SU-DHL-6 (cell line): ENCODE measurements at regions not wholly inside any gene's neighbourhood (a gene's known extent, or its start where the extent isn't known, plus 50 kb on each side); places are given as distances from the start of the nearest gene placed in this dataset.
"Not testable (repeated sequence)": the region's sequence is repeated elsewhere in the genome, so short reads cannot be mapped to it uniquely, and the experiment has no call there.

Experiments used
- H2AFZ ChIP-seq: fragments of 200-600 bp; sonication (generic); 2 replicates; pipeline ENCODE4 v1.6.1; 2014; ENCODE audit warnings: low read depth, mild to moderate bottlenecking, moderate library complexity, mixed read lengths, antibody characterized with exemption, low read length; ENCODE audit not compliant: severe bottlenecking
- H3F3A ChIP-seq: fragments of 200-600 bp; shearing (Covaris generic); 2 replicates; pipeline ENCODE4 v1.6.0; 2016; ENCODE audit warnings: antibody characterized with exemption, mild to moderate bottlenecking; ENCODE audit not compliant: insufficient read depth
- H3K27ac ChIP-seq: fragments of 200-600 bp; sonication (generic); 2 replicates; pipeline ENCODE4 v1.5.1; 2016; ENCODE audit warnings: low read depth, mild to moderate bottlenecking, low read length, moderate library complexity, mixed read lengths
- H3K27me3 ChIP-seq: fragments of 200-600 bp; sonication (generic), shearing (Covaris generic); 2 replicates; pipeline ENCODE4 v1.6.0; 2014; ENCODE audit warnings: mild to moderate bottlenecking, low read length
- H3K36me3 ChIP-seq: fragments of 200-600 bp; sonication (generic); 2 replicates; pipeline ENCODE4 v1.6.1; 2014; ENCODE audit warnings: mild to moderate bottlenecking, low read length, mixed read lengths
- H3K4me2 ChIP-seq: fragments of 300-600, 200-600 bp; shearing (Covaris generic), sonication (generic); 2 replicates; pipeline ENCODE4 v1.6.0; 2014; ENCODE audit warnings: low read length, low read depth, mild to moderate bottlenecking; ENCODE audit not compliant: poor library complexity, severe bottlenecking
- H3K4me3 ChIP-seq: fragments of 200-600 bp; sonication (generic); 2 replicates; pipeline ENCODE4 v1.5.1; 2014; ENCODE audit warnings: antibody characterized with exemption, low read length, mild to moderate bottlenecking, mixed read lengths; ENCODE audit not compliant: insufficient read depth, poor library complexity, severe bottlenecking
- H3K79me2 ChIP-seq: fragments of 200-600 bp; sonication (generic); 2 replicates; pipeline ENCODE4 v1.6.1; 2014; ENCODE audit warnings: mild to moderate bottlenecking, low read length, moderate library complexity; ENCODE audit not compliant: insufficient read depth
- H3K9ac ChIP-seq: fragments of 200-600 bp; sonication (generic); 2 replicates; pipeline ENCODE4 v1.7.0; 2014; ENCODE audit warnings: mild to moderate bottlenecking, low read length
- H3K9me2 ChIP-seq: fragments of 200-600 bp; sonication (generic); replicated peaks from 2 replicates; pipeline ENCODE4 v1.6.1; 2014; ENCODE audit warnings: low read length; ENCODE audit not compliant: insufficient read depth
- H3K9me3 ChIP-seq: fragments of 200-600 bp; sonication (generic); 2 replicates; pipeline ENCODE4 v1.6.1; 2014; ENCODE audit warnings: low read length, mixed read lengths; ENCODE audit not compliant: insufficient read depth
- H4K20me1 ChIP-seq: fragments of 200-600 bp; sonication (generic); 2 replicates; pipeline ENCODE4 v1.6.1; 2014; ENCODE audit warnings: low read depth, mild to moderate bottlenecking, antibody characterized with exemption, low read length, moderate library complexity, mixed read lengths
- EZH2phosphoT487 ChIP-seq: fragments of 200-600 bp; sonication (generic), shearing (Covaris generic); conservative IDR thresholded peaks from 2 replicates; pipeline ENCODE4 v1.6.1; 2018; ENCODE audit warnings: mild to moderate bottlenecking, antibody characterized with exemption, low read length, moderate library complexity, mixed read lengths
- TF ChIP-seq, protein P1 (sequence below): fragments of 200-600 bp; sonication (generic); IDR thresholded peaks from one replicate; pipeline ENCODE4 v1.5.1; 2017; ENCODE audit warnings: antibody characterized with exemption, mild to moderate bottlenecking, low read length, moderate library complexity; ENCODE audit not compliant: insufficient read depth, poor library complexity, severe bottlenecking

DNA sequence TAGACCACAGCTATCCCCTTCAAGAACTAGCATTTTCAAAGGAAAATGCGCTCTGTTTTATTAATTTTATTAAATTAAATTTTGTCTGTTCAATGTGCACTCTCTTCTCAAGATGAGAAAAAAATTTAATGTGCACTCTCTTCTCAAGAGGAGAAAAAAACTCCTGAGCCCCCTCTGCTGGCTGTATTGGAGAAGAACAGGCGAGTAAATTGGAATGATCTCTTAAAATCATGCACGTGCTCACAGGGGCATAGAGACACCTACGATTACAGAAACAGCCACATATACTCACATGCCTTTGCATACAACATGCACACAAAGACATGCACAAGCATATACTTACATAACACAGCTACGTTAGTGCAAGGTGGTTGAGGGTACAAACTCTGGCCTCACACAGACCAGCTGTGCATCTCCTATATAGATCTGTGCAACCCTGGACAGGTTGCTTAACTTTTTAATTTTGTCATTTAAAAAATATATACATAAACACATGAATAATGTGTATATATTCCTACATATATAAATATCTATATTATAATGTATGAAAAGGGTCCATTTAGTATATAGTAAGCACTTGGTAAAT is 176.2 kb upstream of the CXorf66 start:
- H4K20me1 ChIP-seq: no peaks in the 10 kb centered on the region
- H3K9me3 ChIP-seq: no peaks in the 10 kb centered on the region
- no peak overlapping the region for H3K4me3 ChIP-seq
- no peaks in the 10 kb centered on the region for H3K27me3 ChIP-seq
- no peaks in the 10 kb centered on the region for H3K36me3 ChIP-seq
- H2AFZ ChIP-seq: no peak overlapping the region
- no peak overlapping the region for H3K9ac ChIP-seq
- no peaks in the 10 kb centered on the region for H3K9me2 ChIP-seq
- TF ChIP-seq EZH2phosphoT487: no peak
- TF ChIP-seq, protein P1, sequence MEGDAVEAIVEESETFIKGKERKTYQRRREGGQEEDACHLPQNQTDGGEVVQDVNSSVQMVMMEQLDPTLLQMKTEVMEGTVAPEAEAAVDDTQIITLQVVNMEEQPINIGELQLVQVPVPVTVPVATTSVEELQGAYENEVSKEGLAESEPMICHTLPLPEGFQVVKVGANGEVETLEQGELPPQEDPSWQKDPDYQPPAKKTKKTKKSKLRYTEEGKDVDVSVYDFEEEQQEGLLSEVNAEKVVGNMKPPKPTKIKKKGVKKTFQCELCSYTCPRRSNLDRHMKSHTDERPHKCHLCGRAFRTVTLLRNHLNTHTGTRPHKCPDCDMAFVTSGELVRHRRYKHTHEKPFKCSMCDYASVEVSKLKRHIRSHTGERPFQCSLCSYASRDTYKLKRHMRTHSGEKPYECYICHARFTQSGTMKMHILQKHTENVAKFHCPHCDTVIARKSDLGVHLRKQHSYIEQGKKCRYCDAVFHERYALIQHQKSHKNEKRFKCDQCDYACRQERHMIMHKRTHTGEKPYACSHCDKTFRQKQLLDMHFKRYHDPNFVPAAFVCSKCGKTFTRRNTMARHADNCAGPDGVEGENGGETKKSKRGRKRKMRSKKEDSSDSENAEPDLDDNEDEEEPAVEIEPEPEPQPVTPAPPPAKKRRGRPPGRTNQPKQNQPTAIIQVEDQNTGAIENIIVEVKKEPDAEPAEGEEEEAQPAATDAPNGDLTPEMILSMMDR: peak; percentile 38
- H3K27ac ChIP-seq: no peak overlapping the region
- H3K79me2 ChIP-seq: no peaks in the 10 kb centered on the region
- no peaks in the 10 kb centered on the region for H3F3A ChIP-seq
- H3K4me2 ChIP-seq: no peak overlapping the region

DNA sequence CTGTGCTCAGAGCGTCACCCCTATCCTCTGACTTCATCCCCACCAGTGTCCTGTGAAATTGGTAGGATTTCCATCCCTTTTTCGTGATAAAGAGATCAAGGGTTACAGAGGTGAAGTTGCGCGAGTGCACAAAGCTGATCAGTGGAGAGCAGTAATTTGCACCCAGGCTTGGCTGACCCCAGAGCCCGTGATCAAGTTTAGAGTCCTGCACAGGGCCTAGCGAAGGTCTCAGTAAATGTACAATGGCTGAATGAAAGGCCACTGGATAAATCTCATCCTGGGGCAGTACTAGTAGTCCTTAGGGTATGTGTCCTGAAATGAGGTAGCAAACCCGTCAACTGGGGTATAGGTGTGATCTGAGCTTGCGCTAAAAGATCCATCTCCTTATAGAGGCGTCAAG is 173.2 kb upstream of the CXorf66 start:
- H3K4me2 ChIP-seq, H2AFZ ChIP-seq, H3K27ac ChIP-seq, H3K27me3 ChIP-seq, H3K9me2 ChIP-seq, H3F3A ChIP-seq, H3K9me3 ChIP-seq, H3K4me3 ChIP-seq, H3K79me2 ChIP-seq, H3K36me3 ChIP-seq, H3K9ac ChIP-seq, H4K20me1 ChIP-seq: not testable (repeated sequence)

DNA sequence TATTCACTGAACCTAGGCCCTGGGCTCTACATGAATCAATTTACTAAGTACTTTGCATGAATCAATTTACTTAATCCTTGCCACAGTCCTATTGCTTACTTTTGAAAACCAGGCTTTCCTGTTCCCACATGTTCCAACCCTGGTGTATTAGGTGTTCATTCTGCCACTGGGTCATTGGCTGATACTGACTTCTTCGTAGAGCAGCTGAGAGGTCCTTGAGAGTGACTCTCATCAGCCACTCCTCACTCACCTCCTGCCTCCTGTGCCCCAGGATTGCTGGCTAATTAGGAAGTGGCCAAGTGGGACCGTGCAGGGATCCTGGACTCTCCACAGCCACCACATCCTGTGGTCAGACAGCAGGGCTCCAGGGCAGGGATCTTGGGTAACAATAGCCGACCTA is 172.7 kb upstream of the CXorf66 start:
- H3K4me2 ChIP-seq, H3K9ac ChIP-seq, H3K9me2 ChIP-seq, H3K79me2 ChIP-seq, H3K36me3 ChIP-seq, H3K4me3 ChIP-seq, H3K9me3 ChIP-seq, H3F3A ChIP-seq, H2AFZ ChIP-seq, H3K27me3 ChIP-seq, H4K20me1 ChIP-seq, H3K27ac ChIP-seq: not testable (repeated sequence)

DNA sequence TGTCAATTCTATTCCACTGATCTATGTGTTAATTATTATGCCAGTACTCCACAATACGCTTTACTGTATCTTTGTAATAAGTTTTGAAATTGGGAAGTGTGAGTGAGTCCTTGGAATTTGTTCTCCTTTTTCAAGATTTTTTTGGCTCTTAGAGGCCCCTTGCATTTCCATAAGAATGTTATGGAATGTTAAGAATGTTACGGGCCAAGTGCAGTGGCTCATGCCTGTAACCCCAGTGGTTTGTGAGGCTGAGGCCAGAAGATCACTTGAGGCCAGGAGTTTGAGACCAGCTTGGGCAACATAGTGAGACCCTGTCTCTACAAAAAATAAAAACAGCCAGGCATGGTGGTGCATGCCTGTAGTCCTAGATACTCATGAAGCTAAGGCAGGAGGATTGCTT is 167.6 kb upstream of the CXorf66 start:
- no peak overlapping the region for H2AFZ ChIP-seq
- H3K27me3 ChIP-seq: no peaks in the 10 kb centered on the region
- H3K4me2 ChIP-seq: no peak overlapping the region
- no peak overlapping the region for H3K27ac ChIP-seq
- no peaks in the 10 kb centered on the region for H3K79me2 ChIP-seq
- TF ChIP-seq EZH2phosphoT487: no peak
- no peak overlapping the region for H3K9ac ChIP-seq
- no peaks in the 10 kb centered on the region for H3K9me3 ChIP-seq
- no peaks in the 10 kb centered on the region for H3K36me3 ChIP-seq
- no peaks in the 10 kb centered on the region for H3F3A ChIP-seq
- H3K9me2 ChIP-seq: no peaks in the 10 kb centered on the region
- H3K4me3 ChIP-seq: no peak overlapping the region
- H4K20me1 ChIP-seq: no peaks in the 10 kb centered on the region

DNA sequence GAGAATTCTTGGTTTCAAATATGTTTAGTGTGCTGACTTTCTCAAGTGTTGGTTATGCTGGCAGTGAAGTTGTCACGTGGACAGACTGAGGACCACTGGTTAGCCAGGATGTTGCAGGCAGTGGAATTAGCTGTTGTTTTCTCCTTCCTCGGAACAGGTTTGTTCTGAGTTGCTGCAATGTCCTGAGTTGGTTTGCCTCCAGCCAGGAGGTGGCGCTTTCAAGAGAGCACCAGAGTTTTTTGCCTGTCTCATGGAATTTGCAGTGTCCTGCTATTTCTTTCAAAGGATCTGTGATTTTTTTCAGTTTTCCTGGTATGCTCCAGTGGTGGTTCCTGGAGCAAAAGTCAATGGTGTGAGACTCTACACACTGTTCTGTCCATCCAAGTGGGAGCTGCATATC is 158.1 kb upstream of the CXorf66 start:
- Histone ChIP-seq H3K4me2 (no peak overlapping the region), H3K36me3 (no peaks in the 10 kb centered on the region), H2AFZ (no peak overlapping the region), H3K79me2 (no peaks in the 10 kb centered on the region), H3K27ac (no peak overlapping the region), H3F3A (no peaks in the 10 kb centered on the region), H3K27me3 (no peaks in the 10 kb centered on the region), H3K4me3 (no peak overlapping the region), H3K9me2 (no peaks in the 10 kb centered on the region), H3K9ac (no peak overlapping the region), H4K20me1 (no peaks in the 10 kb centered on the region), H3K9me3 (no peaks in the 10 kb centered on the region)
- TF ChIP-seq, protein P1: no peak
- TF ChIP-seq EZH2phosphoT487: no peak

DNA sequence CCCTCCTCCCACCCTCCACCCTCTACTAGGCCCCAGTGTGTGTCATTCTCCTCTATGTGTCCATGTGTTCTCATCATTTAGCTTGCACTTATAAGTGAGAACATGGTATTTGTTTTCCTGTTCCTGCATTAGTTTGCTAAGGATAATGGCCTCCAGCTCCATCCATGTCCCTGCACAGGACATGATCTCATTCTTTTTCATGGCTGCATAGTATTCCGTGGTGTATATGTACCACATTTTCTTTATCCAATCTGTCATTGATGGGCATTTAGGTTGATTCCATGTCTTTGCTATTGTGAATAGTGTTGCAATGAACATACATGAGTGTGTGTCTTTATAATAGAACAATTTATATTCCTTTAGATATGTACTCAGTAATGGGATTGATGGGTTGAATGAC is 148.7 kb upstream of the CXorf66 start:
- H3K9me3 ChIP-seq, H3K9ac ChIP-seq: not testable (repeated sequence)

More for the DNA sequence above, 148.7 kb upstream of the CXorf66 start:
- not testable (repeated sequence) for H3K4me2 ChIP-seq, H3K9me2 ChIP-seq, H3K27me3 ChIP-seq, H3K27ac ChIP-seq, H2AFZ ChIP-seq, H3F3A ChIP-seq, H3K79me2 ChIP-seq, H3K4me3 ChIP-seq, H4K20me1 ChIP-seq, H3K36me3 ChIP-seq
